ENCODE measurements at regions not wholly inside any gene's neighbourhood (a gene's known extent, or its start where the extent isn't known, plus 50 kb on each side); places are given as distances from the start of the nearest gene placed in this dataset.

- FAIRE-seq: no peak
Observed at GRCh38 chr3:3559786-3560185, 239.4 kb upstream of the LRRN1 start.

- no peak for FAIRE-seq
Observed at GRCh38 chr3:3556078-3556477, 243.2 kb upstream of the LRRN1 start.

GRCh38 chr3:3553236-3553635 lies 246.0 kb upstream of the LRRN1 start:
- no peak for FAIRE-seq

GRCh38 chr3:3552761-3553160 lies 246.5 kb upstream of the LRRN1 start:
- FAIRE-seq: no peak

GRCh38 chr3:3551981-3552380 lies 247.2 kb upstream of the LRRN1 start:
- FAIRE-seq: no peak

GRCh38 chr3:3545360-3545759 lies 253.9 kb upstream of the LRRN1 start:
- no peak for FAIRE-seq

- FAIRE-seq: no peak
Observed at GRCh38 chr3:3538451-3538850, 260.8 kb upstream of the LRRN1 start.

GRCh38 chr3:3532508-3532907 lies 266.7 kb upstream of the LRRN1 start:
- no peak for FAIRE-seq

GRCh38 chr3:3531476-3531875 lies 267.8 kb upstream of the LRRN1 start:
- no peak for FAIRE-seq

- FAIRE-seq: no peak
Observed at GRCh38 chr3:3519266-3519665, 280.0 kb upstream of the LRRN1 start.

GRCh38 chr3:3516996-3517395 lies 282.2 kb upstream of the LRRN1 start:
- no peak for FAIRE-seq

- FAIRE-seq: no peak
Observed at GRCh38 chr3:3516384-3516783, 282.8 kb upstream of the LRRN1 start.

- no peak for FAIRE-seq
Observed at GRCh38 chr3:3509665-3510064, 289.6 kb upstream of the LRRN1 start.

GRCh38 chr3:3504686-3505085 lies 294.5 kb upstream of the LRRN1 start:
- no peak for FAIRE-seq

- no peak for FAIRE-seq
Observed at GRCh38 chr3:3503411-3503810, 295.8 kb upstream of the LRRN1 start.

GRCh38 chr3:3499987-3500386 lies 299.2 kb upstream of the LRRN1 start:
- no peak for FAIRE-seq

- FAIRE-seq: no peak
Observed at GRCh38 chr3:3499012-3499562, 300.1 kb upstream of the LRRN1 start.

- FAIRE-seq: no peak
Observed at GRCh38 chr3:3495611-3496010, 303.6 kb upstream of the LRRN1 start.

GRCh38 chr3:3476669-3477068 lies 297.2 kb upstream of the CRBN start:
- FAIRE-seq: no peak

GRCh38 chr3:3468596-3468995 lies 289.1 kb upstream of the CRBN start:
- no peak for FAIRE-seq

GRCh38 chr3:3464131-3464530 lies 284.6 kb upstream of the CRBN start:
- no peak for FAIRE-seq

- no peak for FAIRE-seq
Observed at GRCh38 chr3:3461317-3461716, 281.8 kb upstream of the CRBN start.

- no peak for FAIRE-seq
Observed at GRCh38 chr3:3448468-3448867, 269.0 kb upstream of the CRBN start.

GRCh38 chr3:3447641-3448040 lies 268.1 kb upstream of the CRBN start:
- no peak for FAIRE-seq

- no peak for FAIRE-seq
Observed at GRCh38 chr3:3446251-3446650, 266.8 kb upstream of the CRBN start.

GRCh38 chr3:3443482-3443881 lies 264.0 kb upstream of the CRBN start:
- no peak for FAIRE-seq
